ENCODE measurements at regions not wholly inside any gene's neighbourhood (a gene's known extent, or its start where the extent isn't known, plus 50 kb on each side); places are given as distances from the start of the nearest gene placed in this dataset.

GRCh38 chr5:122674385-122674784 is 100.5 kb upstream of the SNX2 start:
- DNase-seq = no peak
- Histone ChIP-seq H3K4me1 (no peaks in the 10 kb centered on the region), H3K27ac (no peak overlapping the region), H3K36me3 (no peaks in the 10 kb centered on the region), H3K9me3 (no peaks in the 10 kb centered on the region), H3K4me3 (no peak overlapping the region), H3K27me3 (peaks cover 0 to 4% (median 0%) of the 10 kb centered on the region in 3 donors)
- intact Hi-C loops (cut with DNase I; ENCODE audit: low total_unique reads) = no loop called here
- WGBS, 5 donors = 87 to 97% (median 94%) methylated on average over 1 of the region's 1 CpG
- TF ChIP-seq POLR2AphosphoS5 (IDR thresholded peaks at IDR 0.05) = no peak
- TF ChIP-seq CTCF (IDR thresholded peaks at IDR 0.05) = no peak
- no peak for TF ChIP-seq POLR2A (IDR thresholded peaks at IDR 0.05)
- no peak for TF ChIP-seq EP300 (IDR thresholded peaks at IDR 0.05)

DNA sequence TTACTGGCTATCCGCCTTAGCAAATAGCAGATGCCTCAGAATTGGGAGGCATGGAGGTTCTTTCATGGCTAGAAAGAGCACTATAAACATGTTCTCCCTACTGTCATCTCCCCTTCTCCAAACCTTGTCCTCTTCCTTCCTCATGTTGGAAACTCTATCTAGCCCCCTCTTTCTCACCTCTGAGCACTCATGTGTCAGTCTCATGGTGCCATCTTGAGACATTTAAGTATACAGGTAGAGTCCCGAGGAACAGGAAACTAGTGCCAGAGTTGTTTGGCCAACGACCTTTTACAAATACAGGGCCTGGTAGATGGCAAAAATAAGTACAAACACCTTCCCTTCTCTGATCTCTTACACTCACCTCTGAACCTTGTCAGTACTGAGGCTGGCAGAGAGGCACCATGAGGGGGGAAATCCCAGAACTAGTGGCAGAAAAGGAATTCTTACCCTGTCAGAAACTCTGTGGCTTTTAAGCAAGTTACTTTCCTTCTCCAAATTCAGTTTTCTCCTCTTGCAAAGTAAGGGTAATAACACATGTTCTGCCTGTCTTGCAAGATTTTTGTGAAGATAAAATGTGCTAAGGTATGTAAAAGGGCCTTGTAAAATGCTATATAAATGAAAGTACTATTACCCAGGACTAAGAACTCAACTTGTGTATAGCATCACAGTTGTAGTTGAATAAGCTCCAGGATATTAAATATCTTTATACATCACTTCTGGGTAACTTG is 94.1 kb upstream of the SNX2 start:
- 47 to 64% (median 56%) methylated on average over 3 of the region's 3 CpGs for WGBS, 5 donors
- H3K27ac ChIP-seq = no peak overlapping the region
- no peaks in the 10 kb centered on the region for H3K36me3 ChIP-seq
- H3K9me3 ChIP-seq = no peaks in the 10 kb centered on the region
- H3K27me3 ChIP-seq = peaks cover 0 to 4% (median 0%) of the 10 kb centered on the region in 3 donors
- no peak overlapping the region for H3K4me3 ChIP-seq
- H3K4me1 ChIP-seq = no peaks in the 10 kb centered on the region
- TF ChIP-seq POLR2AphosphoS5 (IDR thresholded peaks at IDR 0.05) (no peak), POLR2A (IDR thresholded peaks at IDR 0.05) (no peak), CTCF (IDR thresholded peaks at IDR 0.05) (no peak), EP300 (IDR thresholded peaks at IDR 0.05) (no peak)
- intact Hi-C loops (cut with DNase I; ENCODE audit: low total_unique reads) = no loop called here
- no peak for DNase-seq

DNA sequence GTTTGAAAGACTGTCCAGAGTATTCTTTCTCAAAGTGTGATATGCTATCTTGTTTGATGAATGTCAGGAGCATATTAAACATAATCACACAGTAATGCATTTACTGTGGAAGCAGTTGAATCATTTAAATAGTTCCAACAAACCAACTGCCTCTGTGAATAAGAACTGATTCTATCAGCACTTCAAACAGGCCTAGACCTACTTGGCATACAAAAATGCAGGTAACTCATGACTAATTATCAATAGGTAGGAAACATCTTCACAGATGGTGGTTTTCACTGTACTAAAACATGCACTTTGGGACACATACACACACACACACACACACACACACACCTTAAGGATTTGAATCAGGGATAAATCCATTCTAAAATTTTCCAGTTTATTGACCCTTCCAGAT is 91.2 kb upstream of the SNX2 start:
- intact Hi-C loops (cut with DNase I; ENCODE audit: low total_unique reads) = no loop called here
- no peak for TF ChIP-seq POLR2AphosphoS5 (IDR thresholded peaks at IDR 0.05)
- no peak for TF ChIP-seq POLR2A (IDR thresholded peaks at IDR 0.05)
- no peak overlapping the region for H3K4me3 ChIP-seq

GRCh38 chr5:122690266-122690665 is 84.6 kb upstream of the SNX2 start:
- intact Hi-C loops (cut with DNase I; ENCODE audit: low total_unique reads) = no loop called here
- Histone ChIP-seq H3K27me3 (no peaks in the 10 kb centered on the region), H3K4me3 (no peak overlapping the region), H3K36me3 (no peaks in the 10 kb centered on the region), H3K27ac (no peak overlapping the region), H3K4me1 (no peaks in the 10 kb centered on the region), H3K9me3 (no peaks in the 10 kb centered on the region)
- 59 to 75% (median 67%) methylated on average over 1 of the region's 1 CpG for WGBS, 5 donors
- DNase-seq = no peak
- TF ChIP-seq CTCF (IDR thresholded peaks at IDR 0.05) = no peak
- TF ChIP-seq POLR2A (IDR thresholded peaks at IDR 0.05) = no peak
- TF ChIP-seq EP300 (IDR thresholded peaks at IDR 0.05) = no peak
- no peak for TF ChIP-seq POLR2AphosphoS5 (IDR thresholded peaks at IDR 0.05)

More for the DNA sequence above, 91.2 kb upstream of the SNX2 start:
- no peaks in the 10 kb centered on the region for H3K9me3 ChIP-seq
- no peaks in the 10 kb centered on the region for H3K27me3 ChIP-seq
- no peaks in the 10 kb centered on the region for H3K36me3 ChIP-seq
- no peak overlapping the region for H3K27ac ChIP-seq
- DNase-seq = no peak
- no peaks in the 10 kb centered on the region for H3K4me1 ChIP-seq

GRCh38 chr5:122691931-122692330 is 82.9 kb upstream of the SNX2 start:
- no peaks in the 10 kb centered on the region for H3K36me3 ChIP-seq
- DNase-seq = no peak
- no peak overlapping the region for H3K4me3 ChIP-seq
- no peaks in the 10 kb centered on the region for H3K27me3 ChIP-seq
- H3K27ac ChIP-seq = no peak overlapping the region
- 50 to 78% (median 59%) methylated on average over 3 of the region's 3 CpGs for WGBS, 5 donors
- intact Hi-C loops (cut with DNase I; ENCODE audit: low total_unique reads) = no loop called here
- H3K4me1 ChIP-seq = no peaks in the 10 kb centered on the region
- H3K9me3 ChIP-seq = no peaks in the 10 kb centered on the region
- TF ChIP-seq CTCF (IDR thresholded peaks at IDR 0.05) = no peak
- no peak for TF ChIP-seq EP300 (IDR thresholded peaks at IDR 0.05)
- no peak for TF ChIP-seq POLR2AphosphoS5 (IDR thresholded peaks at IDR 0.05)
- TF ChIP-seq POLR2A (IDR thresholded peaks at IDR 0.05) = no peak

All from stomach (tissue), 8 donors.